ENCODE measurements at regions not wholly inside any gene's neighbourhood (a gene's known extent, or its start where the extent isn't known, plus 50 kb on each side); places are given as distances from the start of the nearest gene placed in this dataset.

DNA sequence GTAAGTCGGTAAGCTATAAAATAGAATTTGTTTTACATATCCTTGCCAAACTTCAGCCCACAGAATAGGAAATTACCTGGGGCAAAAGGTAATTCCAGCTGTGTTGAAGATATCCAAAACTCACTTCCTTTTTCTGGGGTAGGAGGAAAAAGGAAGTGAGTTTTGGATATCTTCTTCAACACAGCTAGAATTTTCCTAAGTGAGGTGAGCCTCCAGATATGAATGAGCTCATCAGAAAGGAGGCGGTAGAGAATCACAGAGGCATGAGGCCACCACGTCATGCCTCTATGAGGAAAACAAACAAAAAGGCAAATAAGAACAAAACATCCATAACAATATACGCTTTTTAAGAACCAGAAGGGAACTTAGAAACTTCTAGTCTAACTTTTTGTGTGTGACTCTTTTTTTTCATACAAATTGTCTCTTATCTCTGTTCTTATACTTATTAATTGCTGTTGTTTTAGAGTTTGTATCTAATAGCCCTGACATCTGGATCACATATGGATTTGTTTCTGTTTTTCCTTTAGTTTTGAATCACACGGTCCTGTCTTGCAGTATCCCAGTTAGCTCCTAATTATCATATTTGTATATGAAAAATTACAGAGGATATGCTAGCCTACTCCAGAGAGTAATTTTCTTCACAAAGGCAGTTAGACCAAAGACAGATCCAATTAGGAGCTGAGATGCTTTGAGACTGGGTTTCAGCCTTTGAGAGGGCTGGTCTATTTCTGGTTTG lies 104.5 kb downstream of the RBM43 start:
- Histone ChIP-seq H3K4me1 (ENCODE audit: control insufficient read depth in 1 of 2, insufficient read depth in 2 of 2, low read length in 2 of 2) (no peaks in the 10 kb centered on the region), H3K4me3 (ENCODE audit: low read depth in 1 of 2, low read length in 2 of 2) (no peak overlapping the region), H3K9me3 (ENCODE audit: control insufficient read depth in 1 of 2, low read length in 2 of 2) (no peaks in the 10 kb centered on the region), H3K9ac (ENCODE audit: low read depth in 1 of 2, low read length in 2 of 2) (no peak overlapping the region), H3K27ac (ENCODE audit: low read depth, low read length) (no peak overlapping the region), H3K36me3 (ENCODE audit: control insufficient read depth in 1 of 2, insufficient read depth in 2 of 2, low read length in 2 of 2) (no peaks in the 10 kb centered on the region), H3K27me3 (ENCODE audit: control insufficient read depth in 1 of 2, insufficient read depth in 2 of 2, low read length in 2 of 2) (no peaks in the 10 kb centered on the region)

DNA sequence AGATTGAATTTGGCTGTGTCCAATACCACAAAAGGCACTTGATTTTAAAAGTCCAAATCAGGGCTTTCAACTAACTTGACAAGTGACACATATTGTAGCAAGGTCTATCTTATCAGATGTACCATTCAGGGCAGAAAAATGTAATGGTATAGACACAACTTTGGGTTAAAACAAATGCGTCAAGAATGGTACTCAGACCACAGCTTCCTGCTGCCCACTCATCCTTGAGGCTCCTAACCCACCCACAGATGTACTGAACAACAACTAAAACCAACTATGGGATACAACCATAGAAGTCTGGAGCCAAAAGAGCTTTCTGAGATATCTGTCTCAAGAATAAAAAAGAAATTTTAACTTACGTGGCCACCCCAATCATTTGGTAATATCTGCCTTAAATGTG lies 105.2 kb downstream of the RBM43 start:
- H3K27me3 ChIP-seq (ENCODE audit: control insufficient read depth in 1 of 2, insufficient read depth in 2 of 2, low read length in 2 of 2): no peaks in the 10 kb centered on the region
- no peak overlapping the region for H3K4me3 ChIP-seq (ENCODE audit: low read depth in 1 of 2, low read length in 2 of 2)
- H3K9ac ChIP-seq (ENCODE audit: low read depth in 1 of 2, low read length in 2 of 2): no peak overlapping the region
- H3K4me1 ChIP-seq (ENCODE audit: control insufficient read depth in 1 of 2, insufficient read depth in 2 of 2, low read length in 2 of 2): no peaks in the 10 kb centered on the region
- H3K27ac ChIP-seq (ENCODE audit: low read depth, low read length): no peak overlapping the region
- H3K9me3 ChIP-seq (ENCODE audit: control insufficient read depth in 1 of 2, low read length in 2 of 2): no peaks in the 10 kb centered on the region
- H3K36me3 ChIP-seq (ENCODE audit: control insufficient read depth in 1 of 2, insufficient read depth in 2 of 2, low read length in 2 of 2): no peaks in the 10 kb centered on the region

DNA sequence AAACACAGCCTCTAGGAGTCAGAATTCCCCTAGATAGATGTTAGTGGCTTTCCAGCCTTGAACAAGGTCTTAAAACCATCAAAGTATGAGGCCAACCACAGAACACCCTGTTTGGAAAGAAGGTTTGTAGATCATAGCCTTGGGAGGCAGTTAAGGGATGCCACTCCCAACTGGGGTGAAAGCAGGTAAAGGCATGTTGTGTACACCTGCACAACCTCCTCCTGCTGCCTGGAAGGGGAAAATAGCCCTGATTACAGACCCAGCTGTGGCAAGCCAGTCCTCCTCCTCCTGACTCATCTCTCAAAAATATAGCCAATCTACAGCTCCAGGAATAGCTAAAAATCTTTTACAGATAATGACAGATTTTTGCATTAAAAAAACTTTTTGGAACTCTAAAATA lies 108.1 kb downstream of the RBM43 start:
- Histone ChIP-seq H3K9ac (ENCODE audit: low read depth in 1 of 2, low read length in 2 of 2) (no peak overlapping the region), H3K9me3 (ENCODE audit: control insufficient read depth in 1 of 2, low read length in 2 of 2) (no peaks in the 10 kb centered on the region), H3K4me1 (ENCODE audit: control insufficient read depth in 1 of 2, insufficient read depth in 2 of 2, low read length in 2 of 2) (no peaks in the 10 kb centered on the region)

DNA sequence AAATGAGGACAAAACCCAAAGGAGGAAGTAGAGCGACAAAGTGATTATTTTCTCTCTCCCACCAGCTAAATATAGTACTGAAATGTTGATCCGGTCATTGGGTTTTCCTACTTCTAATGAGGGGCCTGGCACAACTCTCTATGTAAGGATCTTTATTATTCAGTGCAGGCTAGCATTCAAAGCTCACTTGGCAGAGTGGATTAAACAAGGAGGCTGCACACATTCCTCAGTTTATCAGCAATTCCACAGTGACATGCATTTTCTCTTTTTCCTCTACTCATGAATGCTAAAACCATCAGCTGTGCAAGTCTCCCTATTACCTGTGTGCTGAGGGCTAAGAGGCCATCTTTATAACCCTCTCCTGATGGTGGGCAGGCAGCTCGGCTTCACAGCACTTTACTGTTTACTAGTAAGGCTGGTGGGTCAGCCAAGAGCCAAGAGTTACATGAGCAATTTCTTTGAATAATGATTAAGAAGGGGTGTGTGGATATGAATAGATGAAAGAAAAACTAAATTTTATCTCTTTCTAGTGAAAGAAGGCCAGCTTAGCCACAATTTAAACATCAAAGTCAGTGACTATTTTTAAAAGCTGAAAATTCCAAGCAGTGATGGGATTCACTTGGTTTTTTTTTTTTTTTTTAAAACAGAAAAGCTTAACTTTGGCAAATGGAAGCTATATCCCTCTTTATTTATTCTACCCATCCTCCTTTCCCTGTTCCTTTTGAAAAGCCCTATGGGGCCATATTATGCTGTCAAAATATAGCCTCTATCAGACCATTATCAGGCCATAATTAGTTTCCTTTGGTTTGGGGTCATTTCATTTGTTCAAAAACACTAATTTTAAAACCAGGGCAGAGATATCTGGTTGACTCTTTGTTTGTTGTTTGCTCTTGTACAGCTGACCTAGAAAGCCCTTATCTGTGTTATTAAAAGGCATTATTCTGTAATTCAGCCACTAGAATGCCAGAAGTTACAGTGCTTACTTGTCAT lies 111.0 kb downstream of the RBM43 start:
- H3K9me3 ChIP-seq (ENCODE audit: control insufficient read depth in 1 of 2, low read length in 2 of 2): no peaks in the 10 kb centered on the region
- H3K27me3 ChIP-seq (ENCODE audit: control insufficient read depth in 1 of 2, insufficient read depth in 2 of 2, low read length in 2 of 2): no peaks in the 10 kb centered on the region
- H3K36me3 ChIP-seq (ENCODE audit: control insufficient read depth in 1 of 2, insufficient read depth in 2 of 2, low read length in 2 of 2): no peaks in the 10 kb centered on the region
- H3K9ac ChIP-seq (ENCODE audit: low read depth in 1 of 2, low read length in 2 of 2): no peak overlapping the region
- H3K4me3 ChIP-seq (ENCODE audit: low read depth in 1 of 2, low read length in 2 of 2): no peak overlapping the region
- H3K27ac ChIP-seq (ENCODE audit: low read depth, low read length): no peak overlapping the region
- H3K4me1 ChIP-seq (ENCODE audit: control insufficient read depth in 1 of 2, insufficient read depth in 2 of 2, low read length in 2 of 2): no peaks in the 10 kb centered on the region

More for the DNA sequence above, 108.1 kb downstream of the RBM43 start:
- Histone ChIP-seq H3K36me3 (ENCODE audit: control insufficient read depth in 1 of 2, insufficient read depth in 2 of 2, low read length in 2 of 2) (no peaks in the 10 kb centered on the region), H3K4me3 (ENCODE audit: low read depth in 1 of 2, low read length in 2 of 2) (no peak overlapping the region), H3K27me3 (ENCODE audit: control insufficient read depth in 1 of 2, insufficient read depth in 2 of 2, low read length in 2 of 2) (no peaks in the 10 kb centered on the region), H3K27ac (ENCODE audit: low read depth, low read length) (no peak overlapping the region)

DNA sequence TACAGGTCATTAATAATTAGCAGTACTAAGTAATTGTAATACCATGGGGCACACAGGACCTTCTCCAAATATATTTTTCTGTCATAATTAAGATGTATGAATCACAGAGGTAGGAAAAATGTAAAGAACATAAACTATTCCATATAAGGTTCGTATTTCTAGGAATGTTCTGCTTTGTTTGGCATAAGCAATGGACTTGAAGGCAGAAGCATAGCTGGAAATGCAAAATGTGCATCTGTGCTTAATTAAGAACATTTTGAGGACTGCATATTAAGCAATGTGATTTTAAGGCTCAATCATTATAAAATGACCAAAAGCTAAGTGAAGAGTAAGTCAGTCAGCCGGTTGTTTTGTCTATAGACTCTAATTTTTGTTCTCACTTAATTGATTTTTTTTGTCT lies 123.2 kb downstream of the RBM43 start:
- Histone ChIP-seq H3K27ac (ENCODE audit: low read depth, low read length) (no peak overlapping the region), H3K27me3 (ENCODE audit: control insufficient read depth in 1 of 2, insufficient read depth in 2 of 2, low read length in 2 of 2) (no peaks in the 10 kb centered on the region), H3K9ac (ENCODE audit: low read depth in 1 of 2, low read length in 2 of 2) (no peak overlapping the region), H3K4me1 (ENCODE audit: control insufficient read depth in 1 of 2, insufficient read depth in 2 of 2, low read length in 2 of 2) (no peaks in the 10 kb centered on the region), H3K9me3 (ENCODE audit: control insufficient read depth in 1 of 2, low read length in 2 of 2) (no peaks in the 10 kb centered on the region), H3K4me3 (ENCODE audit: low read depth in 1 of 2, low read length in 2 of 2) (no peak overlapping the region), H3K36me3 (ENCODE audit: control insufficient read depth in 1 of 2, insufficient read depth in 2 of 2, low read length in 2 of 2) (no peaks in the 10 kb centered on the region)

DNA sequence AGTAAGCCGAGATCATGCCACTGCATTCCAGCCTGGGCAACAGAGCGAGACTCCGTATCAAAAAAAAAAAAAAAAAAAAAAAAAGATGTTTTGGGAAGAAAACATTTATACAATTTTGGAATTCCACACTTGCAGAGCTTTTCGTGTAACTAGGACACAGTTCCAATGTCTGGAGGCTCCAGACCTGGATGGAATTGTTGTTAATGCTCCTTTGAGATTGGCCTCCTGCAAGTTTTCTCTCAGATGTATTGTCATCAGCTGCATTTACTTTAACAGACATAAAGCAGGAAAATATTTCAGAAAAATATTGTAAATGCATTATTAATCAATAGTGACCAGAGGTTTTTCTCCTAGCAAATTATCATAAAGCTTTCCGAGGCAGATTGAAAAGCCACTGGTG lies 124.1 kb downstream of the RBM43 start:
- no peak overlapping the region for H3K9ac ChIP-seq (ENCODE audit: low read depth in 1 of 2, low read length in 2 of 2)
- H3K9me3 ChIP-seq (ENCODE audit: control insufficient read depth in 1 of 2, low read length in 2 of 2): no peaks in the 10 kb centered on the region
- no peaks in the 10 kb centered on the region for H3K4me1 ChIP-seq (ENCODE audit: control insufficient read depth in 1 of 2, insufficient read depth in 2 of 2, low read length in 2 of 2)
- H3K36me3 ChIP-seq (ENCODE audit: control insufficient read depth in 1 of 2, insufficient read depth in 2 of 2, low read length in 2 of 2): no peaks in the 10 kb centered on the region
- no peak overlapping the region for H3K27ac ChIP-seq (ENCODE audit: low read depth, low read length)
- no peaks in the 10 kb centered on the region for H3K27me3 ChIP-seq (ENCODE audit: control insufficient read depth in 1 of 2, insufficient read depth in 2 of 2, low read length in 2 of 2)
- H3K4me3 ChIP-seq (ENCODE audit: low read depth in 1 of 2, low read length in 2 of 2): no peak overlapping the region

DNA sequence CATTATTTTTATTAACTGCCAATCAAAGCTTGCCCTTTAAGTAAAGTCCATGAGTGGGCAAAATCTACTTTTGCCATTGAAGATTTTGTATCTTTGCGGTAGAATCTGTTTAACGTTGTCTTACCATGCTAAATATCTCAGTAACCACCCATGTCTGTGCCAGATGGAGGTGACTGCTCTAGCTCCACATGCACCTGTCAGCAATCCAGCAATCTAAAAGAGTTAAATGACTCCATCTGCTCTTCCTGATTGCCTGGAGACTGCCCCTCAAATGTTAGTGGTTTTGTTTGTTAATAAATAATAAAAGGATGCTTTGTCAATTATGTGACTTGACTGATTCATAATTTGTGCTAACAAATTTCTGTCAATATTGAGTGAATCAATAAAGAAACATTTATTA lies 141.7 kb downstream of the RBM43 start:
- Histone ChIP-seq H3K27me3 (ENCODE audit: control insufficient read depth in 1 of 2, insufficient read depth in 2 of 2, low read length in 2 of 2) (no peaks in the 10 kb centered on the region), H3K4me3 (ENCODE audit: low read depth in 1 of 2, low read length in 2 of 2) (no peak overlapping the region), H3K9me3 (ENCODE audit: control insufficient read depth in 1 of 2, low read length in 2 of 2) (peaks cover 0 to 4% of the 10 kb centered on the region in 2 donors), H3K27ac (ENCODE audit: low read depth, low read length) (no peak overlapping the region), H3K9ac (ENCODE audit: low read depth in 1 of 2, low read length in 2 of 2) (no peak overlapping the region), H3K4me1 (ENCODE audit: control insufficient read depth in 1 of 2, insufficient read depth in 2 of 2, low read length in 2 of 2) (no peaks in the 10 kb centered on the region), H3K36me3 (ENCODE audit: control insufficient read depth in 1 of 2, insufficient read depth in 2 of 2, low read length in 2 of 2) (no peaks in the 10 kb centered on the region)

DNA sequence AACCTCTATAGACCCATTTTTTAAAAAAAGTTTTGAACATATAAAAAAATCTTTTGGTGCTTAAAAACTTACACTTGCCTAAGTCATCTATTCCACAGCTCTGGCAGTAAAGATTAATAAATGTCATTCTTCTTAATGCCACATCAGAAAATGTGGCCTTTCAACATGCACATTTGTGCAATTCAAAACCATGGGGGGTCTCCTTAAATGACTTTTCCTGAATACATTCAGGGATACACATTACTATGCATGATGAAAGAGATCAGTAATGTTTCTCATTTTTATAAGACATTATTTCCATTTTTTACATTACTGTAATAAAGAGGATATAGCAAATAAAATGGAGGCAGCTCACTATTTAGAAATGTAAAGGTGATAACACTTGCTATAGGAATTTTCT lies 142.3 kb downstream of the RBM43 start:
- no peaks in the 10 kb centered on the region for H3K36me3 ChIP-seq (ENCODE audit: control insufficient read depth in 1 of 2, insufficient read depth in 2 of 2, low read length in 2 of 2)
- no peak overlapping the region for H3K4me3 ChIP-seq (ENCODE audit: low read depth in 1 of 2, low read length in 2 of 2)
- H3K9ac ChIP-seq (ENCODE audit: low read depth in 1 of 2, low read length in 2 of 2): no peak overlapping the region
- H3K4me1 ChIP-seq (ENCODE audit: control insufficient read depth in 1 of 2, insufficient read depth in 2 of 2, low read length in 2 of 2): no peaks in the 10 kb centered on the region
- H3K27ac ChIP-seq (ENCODE audit: low read depth, low read length): no peak overlapping the region
- peaks cover 0 to 4% of the 10 kb centered on the region in 2 donors for H3K9me3 ChIP-seq (ENCODE audit: control insufficient read depth in 1 of 2, low read length in 2 of 2)
- H3K27me3 ChIP-seq (ENCODE audit: control insufficient read depth in 1 of 2, insufficient read depth in 2 of 2, low read length in 2 of 2): no peaks in the 10 kb centered on the region

DNA sequence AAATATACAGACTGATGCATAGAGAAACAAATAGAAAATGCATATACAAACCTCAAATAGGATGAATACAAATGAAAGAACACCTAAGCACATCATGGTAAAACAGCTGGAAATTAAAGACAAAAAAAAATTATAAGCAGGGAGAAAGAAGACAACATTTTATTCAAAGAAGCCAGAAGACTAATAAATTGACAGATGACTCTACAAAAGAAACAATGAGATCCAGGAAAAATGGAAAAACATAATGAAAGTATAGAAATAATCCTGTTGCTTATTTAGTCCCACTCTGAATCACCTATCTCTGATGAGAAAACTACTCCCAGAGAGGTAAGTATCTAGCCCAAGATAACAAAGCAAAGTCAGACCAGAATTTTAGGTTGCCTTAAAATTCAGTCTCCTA lies 143.4 kb downstream of the RBM43 start:
- peaks cover 0 to 4% of the 10 kb centered on the region in 2 donors for H3K9me3 ChIP-seq (ENCODE audit: control insufficient read depth in 1 of 2, low read length in 2 of 2)
- H3K27ac ChIP-seq (ENCODE audit: low read depth, low read length): no peak overlapping the region
- no peak overlapping the region for H3K9ac ChIP-seq (ENCODE audit: low read depth in 1 of 2, low read length in 2 of 2)
- H3K4me1 ChIP-seq (ENCODE audit: control insufficient read depth in 1 of 2, insufficient read depth in 2 of 2, low read length in 2 of 2): no peaks in the 10 kb centered on the region
- H3K27me3 ChIP-seq (ENCODE audit: control insufficient read depth in 1 of 2, insufficient read depth in 2 of 2, low read length in 2 of 2): no peaks in the 10 kb centered on the region
- H3K4me3 ChIP-seq (ENCODE audit: low read depth in 1 of 2, low read length in 2 of 2): no peak overlapping the region
- no peaks in the 10 kb centered on the region for H3K36me3 ChIP-seq (ENCODE audit: control insufficient read depth in 1 of 2, insufficient read depth in 2 of 2, low read length in 2 of 2)

DNA sequence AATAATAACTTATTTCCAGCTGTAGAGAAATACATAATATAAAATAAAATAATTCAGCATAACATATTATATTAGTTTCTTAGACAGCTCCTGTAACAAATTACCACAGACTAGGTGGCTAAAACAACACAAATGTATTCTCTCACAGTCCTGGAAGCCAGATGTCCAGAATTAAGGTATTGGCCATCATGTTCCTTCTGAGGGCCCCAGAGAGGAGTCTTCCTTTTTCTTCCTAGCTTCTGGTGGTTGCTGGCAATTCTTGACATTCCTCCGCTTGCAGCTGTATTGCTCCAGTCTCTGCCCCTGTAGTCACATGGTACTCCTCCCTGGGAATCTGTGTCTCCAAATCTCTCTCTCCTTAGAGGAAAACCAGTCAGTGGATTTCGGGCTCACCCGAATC lies 146.8 kb downstream of the RBM43 start:
- Histone ChIP-seq H3K27me3 (ENCODE audit: control insufficient read depth in 1 of 2, insufficient read depth in 2 of 2, low read length in 2 of 2) (no peaks in the 10 kb centered on the region), H3K4me3 (ENCODE audit: low read depth in 1 of 2, low read length in 2 of 2) (no peak overlapping the region), H3K4me1 (ENCODE audit: control insufficient read depth in 1 of 2, insufficient read depth in 2 of 2, low read length in 2 of 2) (no peaks in the 10 kb centered on the region), H3K36me3 (ENCODE audit: control insufficient read depth in 1 of 2, insufficient read depth in 2 of 2, low read length in 2 of 2) (no peaks in the 10 kb centered on the region), H3K9ac (ENCODE audit: low read depth in 1 of 2, low read length in 2 of 2) (no peak overlapping the region), H3K9me3 (ENCODE audit: control insufficient read depth in 1 of 2, low read length in 2 of 2) (peaks cover 0 to 4% of the 10 kb centered on the region in 2 donors), H3K27ac (ENCODE audit: low read depth, low read length) (no peak overlapping the region)
